Erythroblast (primary cell): ENCODE measurements at regions not wholly inside any gene's neighbourhood (a gene's known extent, or its start where the extent isn't known, plus 50 kb on each side); places are given as distances from the start of the nearest gene placed in this dataset.

ENCODE experiments used
- DNase-seq, 2 experiments: peaks; one replicate each; lab custom pipeline; 2025; lab: John Stamatoyannopoulos, UW
- GATA1 ChIP-seq: IDR thresholded peaks from 2 replicates; pipeline ENCODE4 v1.6.1; 2011; ENCODE audit warnings: low read depth, mild to moderate bottlenecking, control low read depth, low read length, moderate library complexity
- POLR2A ChIP-seq: IDR thresholded peaks from 2 replicates; pipeline ENCODE4 v1.6.1; 2011; ENCODE audit warnings: mild to moderate bottlenecking, low read length

GRCh38 chr3:148070041-148070440 lies 627.7 kb upstream of the AGTR1 start:
- TF ChIP-seq GATA1 (no peak), POLR2A (no peak)
- no peak for DNase-seq

- TF ChIP-seq POLR2A (no peak), GATA1 (no peak)
- DNase-seq, result no peak
These were observed 623.8 kb upstream of the AGTR1 start for GRCh38 chr3:148073721-148074456.

GRCh38 chr3:148074946-148075345 lies 622.8 kb upstream of the AGTR1 start:
- TF ChIP-seq GATA1, result no peak
- no peak for TF ChIP-seq POLR2A
- DNase-seq, result no peak

DNA sequence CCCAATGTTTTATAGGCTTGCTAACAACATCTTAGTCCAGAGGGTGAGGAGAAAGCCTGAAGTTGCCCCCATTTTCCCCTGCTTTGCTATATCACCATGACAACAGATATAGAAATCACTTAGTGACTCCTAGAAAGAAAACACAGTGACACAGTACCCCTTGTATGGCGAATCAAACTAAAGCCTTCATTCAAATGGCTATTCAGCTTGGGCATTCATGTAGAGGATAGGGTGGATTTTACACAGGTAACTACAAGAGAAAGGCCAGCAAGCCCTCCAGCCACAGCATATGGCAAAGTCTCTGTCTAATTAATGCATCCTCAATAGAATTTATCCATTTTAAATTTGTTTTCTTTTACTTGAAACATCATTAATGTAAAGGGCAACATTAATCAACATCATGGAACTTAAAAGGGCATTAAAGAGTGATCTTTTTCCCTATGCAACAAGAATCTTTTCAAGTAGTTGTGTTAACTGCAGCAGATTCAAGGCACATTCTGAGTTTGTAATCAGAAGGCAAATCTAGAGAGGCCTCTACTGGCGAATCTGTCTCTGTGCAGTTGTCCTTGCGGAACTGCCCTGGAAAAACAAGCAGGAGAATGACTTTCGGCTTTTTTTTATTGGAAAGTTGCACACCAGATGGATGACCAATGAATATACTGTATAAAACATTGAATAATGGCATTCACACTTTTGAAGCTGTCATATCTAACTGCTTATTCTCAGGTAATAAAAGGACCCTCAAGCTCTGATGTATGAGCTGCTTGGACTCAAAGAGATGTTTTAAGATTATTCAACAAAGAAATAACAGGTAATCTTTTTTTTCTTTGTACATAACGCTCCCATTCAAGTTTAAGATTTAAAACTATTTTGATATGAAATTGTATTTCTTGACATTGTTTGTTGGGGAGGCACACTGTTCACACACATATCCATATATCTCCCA lies 621.7 kb upstream of the AGTR1 start:
- DNase-seq, result no peak
- TF ChIP-seq GATA1 (no peak), POLR2A (no peak)

- TF ChIP-seq GATA1 (no peak), POLR2A (no peak)
- peak in 1 of 2 experiments; percentile 5 for DNase-seq
These were observed 620.3 kb upstream of the AGTR1 start for GRCh38 chr3:148077318-148077923.

DNA sequence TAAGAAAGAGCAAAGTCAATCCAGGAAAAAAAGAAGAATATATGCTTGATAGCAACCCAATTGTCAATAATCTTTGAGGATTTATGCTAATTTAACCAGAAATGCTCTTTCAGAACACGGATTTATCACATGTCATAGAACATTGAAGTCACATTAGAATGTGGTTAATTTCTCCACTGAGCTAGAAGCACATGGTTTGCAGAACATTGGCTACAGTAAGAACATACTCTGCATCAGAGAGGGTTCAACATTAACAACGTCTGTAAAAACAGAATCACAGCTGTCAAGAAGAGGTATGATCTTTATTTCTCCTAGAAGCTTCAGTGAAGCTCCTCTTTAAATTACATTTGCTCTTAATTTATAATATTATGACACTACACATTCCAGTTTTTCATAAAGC lies 619.7 kb upstream of the AGTR1 start:
- TF ChIP-seq GATA1 (no peak), POLR2A (no peak)
- no peak for DNase-seq

DNA sequence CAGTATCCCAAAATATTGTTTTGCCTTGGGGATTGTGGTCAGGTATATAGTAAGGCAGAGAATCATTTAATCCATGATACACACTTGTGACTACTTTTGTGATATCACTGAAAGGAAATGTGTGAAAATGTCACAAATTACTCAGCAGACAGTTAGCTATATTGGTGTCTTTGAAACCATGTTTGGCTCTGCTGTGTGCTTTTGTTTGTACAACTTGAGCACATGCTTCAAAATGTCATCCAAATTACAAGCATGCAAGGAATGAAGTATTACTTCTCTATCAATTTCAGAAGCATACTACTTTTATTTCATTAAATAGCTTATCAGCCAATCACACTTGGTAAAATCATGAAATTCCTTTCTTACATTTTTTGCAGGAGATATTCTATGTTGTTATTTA lies 619.0 kb upstream of the AGTR1 start:
- no peak for DNase-seq
- TF ChIP-seq GATA1, result no peak
- TF ChIP-seq POLR2A, result no peak

- TF ChIP-seq POLR2A (no peak), GATA1 (no peak)
- no peak for DNase-seq
These were observed 618.3 kb upstream of the AGTR1 start for GRCh38 chr3:148079370-148079769.

- DNase-seq, result no peak
- TF ChIP-seq GATA1 (no peak), POLR2A (no peak)
These were observed 615.8 kb upstream of the AGTR1 start for GRCh38 chr3:148081926-148082325.

DNA sequence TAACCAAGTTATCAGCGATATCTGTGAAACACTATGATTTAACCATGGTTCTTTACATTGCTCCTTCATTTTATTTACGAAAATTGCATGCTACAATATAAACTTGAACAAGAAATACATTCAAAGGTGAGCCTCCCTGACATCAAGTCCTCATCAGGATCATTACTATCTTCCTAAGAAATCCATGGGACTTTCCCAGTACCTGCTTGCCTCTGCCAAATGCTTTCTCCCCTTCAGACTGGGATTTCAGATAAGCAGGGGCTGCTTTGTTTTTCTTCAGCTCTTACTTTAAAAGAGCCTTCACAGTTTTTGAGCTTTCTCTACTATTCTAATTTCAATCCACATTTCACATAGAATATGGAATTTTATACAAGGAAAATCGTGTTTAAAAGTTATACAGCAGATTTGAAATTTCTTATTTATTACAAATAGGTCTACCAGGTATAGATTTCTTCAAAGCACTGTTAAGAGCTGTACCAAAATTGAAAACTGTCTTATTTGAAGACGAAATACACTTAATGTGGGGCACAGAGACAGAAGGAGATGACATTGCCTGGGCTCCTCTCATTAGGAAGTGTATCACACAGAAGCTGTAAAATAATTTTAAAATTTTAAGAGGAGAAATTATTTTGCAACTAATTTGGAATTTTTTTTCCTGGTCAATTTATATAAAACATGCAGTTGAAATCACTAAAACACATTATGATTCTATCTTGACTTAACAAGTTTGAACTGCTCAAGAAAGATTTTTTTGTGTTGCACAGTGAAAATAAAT lies 615.0 kb upstream of the AGTR1 start:
- TF ChIP-seq POLR2A, result no peak
- no peak for TF ChIP-seq GATA1
- DNase-seq, result no peak

GRCh38 chr3:148083526-148084182 lies 614.0 kb upstream of the AGTR1 start:
- TF ChIP-seq POLR2A (no peak), GATA1 (no peak)
- no peak for DNase-seq

- TF ChIP-seq GATA1 (no peak), POLR2A (no peak)
These were observed 612.8 kb upstream of the AGTR1 start for GRCh38 chr3:148084931-148085330.

DNA sequence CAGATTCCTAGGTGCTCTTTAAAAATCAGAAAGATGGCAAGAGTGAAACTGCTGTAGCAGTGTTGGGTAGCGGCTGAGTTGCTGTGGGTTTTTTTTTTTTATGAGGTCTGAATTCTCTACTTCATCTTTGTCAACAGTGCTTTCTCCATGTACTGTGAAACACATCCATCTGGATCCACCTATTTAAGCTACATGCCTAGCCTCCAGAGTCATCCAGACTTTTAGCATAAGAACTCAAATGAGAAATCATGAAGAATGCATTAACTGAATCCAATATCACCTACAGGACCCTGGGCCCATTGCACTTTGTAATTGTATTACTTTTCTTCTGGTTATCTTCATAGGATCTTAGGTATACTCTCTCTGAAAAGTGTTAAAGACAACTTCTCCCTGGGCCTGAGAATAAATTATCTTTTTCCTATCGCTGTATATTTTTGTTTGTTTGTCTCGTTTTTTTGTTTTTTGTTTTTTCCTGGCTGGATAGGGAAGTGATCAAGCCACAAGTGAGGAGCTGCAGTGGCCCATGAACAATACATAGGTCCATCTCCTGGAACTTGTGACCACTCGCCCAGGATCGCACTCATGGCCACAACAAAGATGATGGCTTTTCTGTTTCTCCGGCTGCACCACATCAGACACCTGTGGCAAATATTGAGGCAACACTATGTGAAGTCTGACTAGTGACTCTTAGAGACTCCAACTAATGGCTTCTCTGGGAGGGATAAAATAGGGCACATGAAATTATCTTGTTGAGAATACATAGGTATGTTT lies 609.9 kb upstream of the AGTR1 start:
- no peak for DNase-seq
- TF ChIP-seq POLR2A (no peak), GATA1 (no peak)

More at GRCh38 chr3:148084931-148085330, 612.8 kb upstream of the AGTR1 start:
- DNase-seq, result no peak
